GM19328 (cell line): ENCODE measurements at regions not wholly inside any gene's neighbourhood (a gene's known extent, or its start where the extent isn't known, plus 50 kb on each side); places are given as distances from the start of the nearest gene placed in this dataset.

Experiments
- ATAC-seq: cut with Tn5 transposase; IDR thresholded peaks from one replicate; pipeline ENCODE4 v1.9.1; 2021; ENCODE audit warnings: mild to moderate bottlenecking, moderate library complexity; ENCODE audit not compliant: unreplicated experiment

GRCh38 chr2:20150110-20150706 is 74.7 kb downstream of the SDC1 start:
- ATAC-seq: no peak

GRCh38 chr2:20149703-20150030 is 75.3 kb downstream of the SDC1 start:
- no peak for ATAC-seq

- ATAC-seq: no peak
These were observed 75.8 kb downstream of the SDC1 start for GRCh38 chr2:20148923-20149702.

GRCh38 chr2:20148426-20148922 is 76.5 kb downstream of the SDC1 start:
- no peak for ATAC-seq

GRCh38 chr2:20147351-20147750 is 77.6 kb downstream of the SDC1 start:
- ATAC-seq: no peak

GRCh38 chr2:20146401-20146800 is 78.5 kb downstream of the SDC1 start:
- no peak for ATAC-seq

GRCh38 chr2:20145497-20146193 is 79.3 kb downstream of the SDC1 start:
- peak; percentile 84 for ATAC-seq

- no peak for ATAC-seq
These were observed 80.1 kb downstream of the SDC1 start for GRCh38 chr2:20144861-20145260.

- ATAC-seq: no peak
These were observed 80.7 kb downstream of the SDC1 start for GRCh38 chr2:20144196-20144595.

- ATAC-seq: no peak
These were observed 81.7 kb downstream of the SDC1 start for GRCh38 chr2:20143263-20143662.

- no peak for ATAC-seq
These were observed 83.1 kb downstream of the SDC1 start for GRCh38 chr2:20141806-20142205.

GRCh38 chr2:20141056-20141762 is 83.7 kb downstream of the SDC1 start:
- no peak for ATAC-seq

GRCh38 chr2:20140321-20141055 is 84.4 kb downstream of the SDC1 start:
- ATAC-seq: no peak

- no peak for ATAC-seq
These were observed 85.3 kb downstream of the SDC1 start for GRCh38 chr2:20139407-20140172.

- no peak for ATAC-seq
These were observed 86.2 kb downstream of the SDC1 start for GRCh38 chr2:20138696-20139095.

- no peak for ATAC-seq
These were observed 86.5 kb upstream of the LAPTM4A start for GRCh38 chr2:20137884-20138283.

- ATAC-seq: no peak
These were observed 85.7 kb upstream of the LAPTM4A start for GRCh38 chr2:20137131-20137571.

- no peak for ATAC-seq
These were observed 84.7 kb upstream of the LAPTM4A start for GRCh38 chr2:20136149-20136548.

- ATAC-seq: peak; percentile 72
These were observed 84.2 kb upstream of the LAPTM4A start for GRCh38 chr2:20135631-20136050.
